ENCODE measurements at regions not wholly inside any gene's neighbourhood (a gene's known extent, or its start where the extent isn't known, plus 50 kb on each side); places are given as distances from the start of the nearest gene placed in this dataset.

DNA sequence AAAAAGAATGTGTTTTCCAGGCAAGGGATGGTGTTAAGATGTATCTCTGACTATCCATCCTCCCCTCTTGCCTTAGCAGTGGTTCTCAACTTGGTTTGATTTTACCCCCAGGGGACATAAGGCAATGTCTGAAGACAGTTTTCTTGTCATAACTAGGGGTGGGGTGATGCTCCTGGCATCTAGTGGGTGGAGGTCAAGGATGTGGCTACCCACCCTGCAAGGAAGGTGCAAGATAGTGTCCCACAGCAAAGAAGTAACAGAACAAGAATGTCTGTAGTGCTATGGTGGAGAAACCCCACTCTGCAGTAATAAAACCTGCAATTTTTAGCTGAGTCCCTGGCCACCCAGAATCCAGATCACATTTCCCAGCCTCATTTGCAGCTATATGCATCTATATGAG lies 81.2 kb upstream of the TBL1X start:
- Histone ChIP-seq H4K20me1 (ENCODE audit: low read length) (no peaks in the 10 kb centered on the region), H3K9me2 (replicated peaks; ENCODE audit: low read length) (no peaks in the 10 kb centered on the region), H3K27ac (ENCODE audit: low read length) (no peak overlapping the region), H3K36me3 (ENCODE audit: low read depth, low read length) (no peaks in the 10 kb centered on the region), H3K9me3 (ENCODE audit: low read length) (no peaks in the 10 kb centered on the region), H3F3A (ENCODE audit: low read length, unreplicated experiment) (no peaks in the 10 kb centered on the region), H3K4me2 (ENCODE audit: low read length) (no peak overlapping the region), H2AFZ (ENCODE audit: low read length) (no peak overlapping the region), H3K4me1 (ENCODE audit: insufficient read depth, low read length) (peaks cover 21% of the 10 kb centered on the region), H3K4me3 (ENCODE audit: low read length) (no peak overlapping the region), H3K27me3 (ENCODE audit: low read length) (no peaks in the 10 kb centered on the region), H3K9ac (ENCODE audit: low read length) (no peak overlapping the region), H3K79me2 (ENCODE audit: low read length) (no peaks in the 10 kb centered on the region)
- no peak for ATAC-seq
- no peak for TF ChIP-seq EZH2phosphoT487 (IDR thresholded peaks at IDR 0.05; ENCODE audit: borderline replicate concordance, low read length)
- CTCF ChIA-PET: no interaction called here
- POLR2A ChIA-PET (ENCODE audit: unreplicated experiment): no interaction called here
- no TSS peak for BruUV-seq (replicated peaks)
- no peak for DNase-seq
- intact Hi-C loops (cut with micrococcal nuclease): no loop called here

DNA sequence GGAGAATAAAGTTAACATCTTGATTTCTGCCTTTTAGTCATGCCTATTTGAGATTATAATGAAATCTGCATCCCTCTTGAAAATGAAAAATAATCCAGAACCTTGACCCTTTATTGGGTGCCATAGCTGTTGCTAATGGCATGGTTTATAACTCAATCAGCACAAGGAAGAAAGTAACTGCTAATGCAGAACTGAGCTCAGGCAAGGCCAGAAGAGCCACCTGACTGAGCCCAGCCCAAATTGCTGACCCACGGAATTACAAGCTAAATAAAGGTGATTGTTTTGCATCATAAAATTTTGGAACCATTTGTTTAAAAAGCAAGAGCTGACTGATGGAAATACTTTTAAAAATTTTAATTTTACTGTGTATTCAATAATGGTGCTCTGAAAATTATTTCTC lies 76.4 kb upstream of the TBL1X start:
- Histone ChIP-seq H3K27ac (ENCODE audit: low read length) (no peak overlapping the region), H2AFZ (ENCODE audit: low read length) (no peak overlapping the region), H3K27me3 (ENCODE audit: low read length) (no peaks in the 10 kb centered on the region), H3K4me3 (ENCODE audit: low read length) (no peak overlapping the region), H4K20me1 (ENCODE audit: low read length) (no peaks in the 10 kb centered on the region), H3K9me2 (replicated peaks; ENCODE audit: low read length) (no peaks in the 10 kb centered on the region), H3K36me3 (ENCODE audit: low read depth, low read length) (no peaks in the 10 kb centered on the region), H3K9me3 (ENCODE audit: low read length) (no peaks in the 10 kb centered on the region), H3K4me2 (ENCODE audit: low read length) (no peak overlapping the region), H3K79me2 (ENCODE audit: low read length) (no peaks in the 10 kb centered on the region), H3K4me1 (ENCODE audit: insufficient read depth, low read length) (peaks cover 13% of the 10 kb centered on the region), H3F3A (ENCODE audit: low read length, unreplicated experiment) (no peaks in the 10 kb centered on the region), H3K9ac (ENCODE audit: low read length) (no peak overlapping the region)
- TF ChIP-seq EZH2 (IDR thresholded peaks at IDR 0.05; ENCODE audit: low read length, unreplicated experiment): no peak
- TF ChIP-seq, protein P1, sequence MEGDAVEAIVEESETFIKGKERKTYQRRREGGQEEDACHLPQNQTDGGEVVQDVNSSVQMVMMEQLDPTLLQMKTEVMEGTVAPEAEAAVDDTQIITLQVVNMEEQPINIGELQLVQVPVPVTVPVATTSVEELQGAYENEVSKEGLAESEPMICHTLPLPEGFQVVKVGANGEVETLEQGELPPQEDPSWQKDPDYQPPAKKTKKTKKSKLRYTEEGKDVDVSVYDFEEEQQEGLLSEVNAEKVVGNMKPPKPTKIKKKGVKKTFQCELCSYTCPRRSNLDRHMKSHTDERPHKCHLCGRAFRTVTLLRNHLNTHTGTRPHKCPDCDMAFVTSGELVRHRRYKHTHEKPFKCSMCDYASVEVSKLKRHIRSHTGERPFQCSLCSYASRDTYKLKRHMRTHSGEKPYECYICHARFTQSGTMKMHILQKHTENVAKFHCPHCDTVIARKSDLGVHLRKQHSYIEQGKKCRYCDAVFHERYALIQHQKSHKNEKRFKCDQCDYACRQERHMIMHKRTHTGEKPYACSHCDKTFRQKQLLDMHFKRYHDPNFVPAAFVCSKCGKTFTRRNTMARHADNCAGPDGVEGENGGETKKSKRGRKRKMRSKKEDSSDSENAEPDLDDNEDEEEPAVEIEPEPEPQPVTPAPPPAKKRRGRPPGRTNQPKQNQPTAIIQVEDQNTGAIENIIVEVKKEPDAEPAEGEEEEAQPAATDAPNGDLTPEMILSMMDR (conservative IDR thresholded peaks at IDR 0.05; ENCODE audit: low read depth, low read length): no peak
- TF ChIP-seq EZH2phosphoT487 (IDR thresholded peaks at IDR 0.05; ENCODE audit: borderline replicate concordance, low read length): no peak
- ChIA-PET CTCF (no interaction called here), POLR2A (ENCODE audit: unreplicated experiment) (no interaction called here)
- ATAC-seq (no peak), DNase-seq (no peak)
- intact Hi-C loops (cut with micrococcal nuclease): no loop called here
- BruUV-seq (replicated peaks): no TSS peak

DNA sequence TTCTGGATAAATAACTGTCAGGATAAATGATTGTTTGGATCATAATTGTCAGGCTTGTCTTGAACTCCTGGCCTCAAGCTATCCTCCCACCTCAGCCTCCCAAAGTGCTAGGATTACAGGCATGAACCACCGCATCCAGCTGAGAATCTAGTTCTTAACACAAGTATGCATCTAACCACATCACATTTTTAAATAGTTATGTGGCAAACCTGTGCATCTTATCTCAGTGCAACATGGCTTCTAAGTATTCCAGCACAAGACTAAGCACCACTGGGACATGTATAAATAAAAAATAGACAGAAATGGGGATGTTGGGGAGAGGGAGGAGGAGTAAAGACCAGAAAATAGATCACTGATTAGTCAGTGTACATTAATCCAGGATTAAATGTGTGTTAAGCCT lies 74.7 kb upstream of the TBL1X start:
- ChIA-PET POLR2A (ENCODE audit: unreplicated experiment) (no interaction called here), CTCF (no interaction called here)
- H3K4me1 ChIP-seq (ENCODE audit: insufficient read depth, low read length): peaks cover 13% of the 10 kb centered on the region
- DNase-seq: no peak
- no peaks in the 10 kb centered on the region for H3K9me3 ChIP-seq (ENCODE audit: low read length)
- H3K9me2 ChIP-seq (replicated peaks; ENCODE audit: low read length): no peaks in the 10 kb centered on the region
- TF ChIP-seq EZH2 (IDR thresholded peaks at IDR 0.05; ENCODE audit: low read length, unreplicated experiment): no peak
- no peak for TF ChIP-seq EZH2phosphoT487 (IDR thresholded peaks at IDR 0.05; ENCODE audit: borderline replicate concordance, low read length)
- TF ChIP-seq, protein P1 (conservative IDR thresholded peaks at IDR 0.05; ENCODE audit: low read depth, low read length): no peak
- no peaks in the 10 kb centered on the region for H4K20me1 ChIP-seq (ENCODE audit: low read length)
- no peaks in the 10 kb centered on the region for H3K79me2 ChIP-seq (ENCODE audit: low read length)
- no peaks in the 10 kb centered on the region for H3K36me3 ChIP-seq (ENCODE audit: low read depth, low read length)
- H3K27ac ChIP-seq (ENCODE audit: low read length): no peak overlapping the region
- H2AFZ ChIP-seq (ENCODE audit: low read length): no peak overlapping the region
- H3K9ac ChIP-seq (ENCODE audit: low read length): no peak overlapping the region
- no peak for ATAC-seq
- H3K4me2 ChIP-seq (ENCODE audit: low read length): no peak overlapping the region
- intact Hi-C loops (cut with micrococcal nuclease): no loop called here
- no TSS peak for BruUV-seq (replicated peaks)
- no peak overlapping the region for H3K4me3 ChIP-seq (ENCODE audit: low read length)
- H3F3A ChIP-seq (ENCODE audit: low read length, unreplicated experiment): no peaks in the 10 kb centered on the region
- no peaks in the 10 kb centered on the region for H3K27me3 ChIP-seq (ENCODE audit: low read length)

Data from PC-3 (cell line).